H9 (cell line): ENCODE measurements at regions not wholly inside any gene's neighbourhood (a gene's known extent, or its start where the extent isn't known, plus 50 kb on each side); places are given as distances from the start of the nearest gene placed in this dataset.
"Not testable (repeated sequence)": the region's sequence is repeated elsewhere in the genome, so short reads cannot be mapped to it uniquely, and the experiment has no call there.

Experiments used
- DNase-seq: peaks from one replicate; pipeline ENCODE4 v3.0.0-alpha.2; 2017
- H2AFZ ChIP-seq: one replicate; pipeline ENCODE4 v1.6.1; 2013; ENCODE audit warnings: mild to moderate bottlenecking, low read length, control low read depth, moderate library complexity
- H2AK5ac ChIP-seq: 2 replicates; pipeline ENCODE4 v1.6.1; 2013; ENCODE audit warnings: low read length, control low read depth, mixed read lengths; ENCODE audit not compliant: insufficient read length
- H2BK120ac ChIP-seq: one replicate; pipeline ENCODE4 v1.6.1; 2013; ENCODE audit warnings: low read depth, mild to moderate bottlenecking, low read length, control low read depth, inconsistent platforms; ENCODE audit not compliant: poor library complexity, severe bottlenecking
- H2BK12ac ChIP-seq: 2 replicates; pipeline ENCODE4 v1.6.1; 2013; ENCODE audit warnings: low read length, control low read depth, mixed read lengths, low read depth; ENCODE audit not compliant: insufficient read length
- H2BK15ac ChIP-seq: 2 replicates; pipeline ENCODE4 v1.6.1; 2013; ENCODE audit warnings: low read depth, low read length, control low read depth
- H2BK20ac ChIP-seq: one replicate; pipeline ENCODE4 v1.6.1; 2013; ENCODE audit warnings: low read depth, mild to moderate bottlenecking, low read length, control low read depth, inconsistent platforms; ENCODE audit not compliant: poor library complexity, severe bottlenecking
- H2BK5ac ChIP-seq: 2 replicates; pipeline ENCODE4 v1.6.1; 2013; ENCODE audit warnings: low read length, control low read depth, mixed read lengths; ENCODE audit not compliant: insufficient read length
- H3K14ac ChIP-seq: 2 replicates; pipeline ENCODE4 v1.6.1; 2013; ENCODE audit warnings: low read length, control low read depth; ENCODE audit not compliant: insufficient read depth
- H3K18ac ChIP-seq: 2 replicates; pipeline ENCODE4 v1.6.1; 2013; ENCODE audit warnings: low read depth, mild to moderate bottlenecking, mixed read lengths, low read length, control low read depth; ENCODE audit not compliant: insufficient read length
- H3K23ac ChIP-seq: 2 replicates; pipeline ENCODE4 v1.6.1; 2013; ENCODE audit warnings: low read length, control low read depth, mixed read lengths, low read depth; ENCODE audit not compliant: insufficient read length
- H3K23me2 ChIP-seq: 2 replicates; pipeline ENCODE4 v1.6.1; 2013; ENCODE audit warnings: low read depth, mild to moderate bottlenecking, mixed read lengths, low read length, control low read depth; ENCODE audit not compliant: insufficient read length, poor library complexity, severe bottlenecking
- H3K27ac ChIP-seq: 2 replicates; pipeline ENCODE4 v1.5.1; 2013; ENCODE audit warnings: low read length, control low read depth, mixed read lengths, low read depth; ENCODE audit not compliant: insufficient read length
- H3K27me3 ChIP-seq: 2 replicates; pipeline ENCODE4 v1.6.1; 2013; ENCODE audit warnings: low read length, control low read depth, inconsistent platforms; ENCODE audit not compliant: insufficient read depth
- H3K4ac ChIP-seq: 2 replicates; pipeline ENCODE4 v1.6.1; 2013; ENCODE audit warnings: low read depth, mild to moderate bottlenecking, control low read depth, inconsistent platforms, low read length, moderate library complexity
- H3K4me1 ChIP-seq: 2 replicates; pipeline ENCODE4 v1.6.1; 2013; ENCODE audit warnings: low read length, control low read depth, inconsistent platforms; ENCODE audit not compliant: insufficient read depth
- H3K4me2 ChIP-seq: 2 replicates; pipeline ENCODE4 v1.6.1; 2013; ENCODE audit warnings: low read length, control low read depth, mixed read lengths; ENCODE audit not compliant: insufficient read length, insufficient read depth
- H3K56ac ChIP-seq: 2 replicates; pipeline ENCODE4 v1.6.1; 2013; ENCODE audit warnings: low read depth, mild to moderate bottlenecking, mixed read lengths, low read length, control low read depth; ENCODE audit not compliant: insufficient read length
- H3K79me1 ChIP-seq: 2 replicates; pipeline ENCODE4 v1.6.1; 2013; ENCODE audit warnings: low read depth, mild to moderate bottlenecking, moderate library complexity, low read length, control low read depth, inconsistent platforms; ENCODE audit not compliant: insufficient read depth, poor library complexity, severe bottlenecking
- H3K79me2 ChIP-seq: 2 replicates; pipeline ENCODE4 v1.6.1; 2013; ENCODE audit warnings: low read length, control low read depth, inconsistent platforms; ENCODE audit not compliant: insufficient read depth
- H3K9ac ChIP-seq: 2 replicates; pipeline ENCODE4 v1.6.1; 2013; ENCODE audit warnings: low read length, control low read depth, mixed read lengths; ENCODE audit not compliant: insufficient read length; ENCODE audit errors: extremely low read depth
- H3K9me3 ChIP-seq: one replicate; pipeline ENCODE4 v1.6.1; 2013; ENCODE audit warnings: low read depth, low read length, inconsistent platforms; ENCODE audit not compliant: control insufficient read depth
- H3T11ph ChIP-seq: one replicate; pipeline ENCODE4 v1.6.1; 2013; ENCODE audit warnings: mild to moderate bottlenecking, low read length, control low read depth, inconsistent platforms
- H4K20me1 ChIP-seq: one replicate; pipeline ENCODE4 v1.6.1; 2013; ENCODE audit not compliant: control insufficient read depth, insufficient read length, insufficient read depth
- H4K5ac ChIP-seq: 2 replicates; pipeline ENCODE4 v1.6.1; 2013; ENCODE audit warnings: low read depth, mild to moderate bottlenecking, mixed read lengths, low read length, control low read depth; ENCODE audit not compliant: insufficient read length
- H4K8ac ChIP-seq: replicated peaks from 2 replicates; pipeline ENCODE4 v1.6.1; 2013; ENCODE audit warnings: low read length, control low read depth, mixed read lengths, low read depth; ENCODE audit not compliant: insufficient read length
- H4K91ac ChIP-seq: 2 replicates; pipeline ENCODE4 v1.6.1; 2013; ENCODE audit warnings: low read depth, mild to moderate bottlenecking, moderate library complexity, mixed read lengths, low read length, control low read depth; ENCODE audit not compliant: insufficient read length
- H3K27ac Mint-ChIP-seq, 3 experiments: 2 replicates in 2 of 3; 3 replicates in 1 of 3; pipeline ENCODE4 v1.8.0; 2020 to 2021; ENCODE audit warnings: mixed read lengths in 3 of 3, mild to moderate bottlenecking in 1 of 3, moderate library complexity in 1 of 3
- H3K27me3 Mint-ChIP-seq: 2 replicates; pipeline ENCODE4 v1.8.0; 2021; ENCODE audit warnings: low read depth, mild to moderate bottlenecking, moderate library complexity, mixed read lengths
- H3K36me3 Mint-ChIP-seq, 3 experiments: 2 replicates in 2 of 3; 3 replicates in 1 of 3; pipeline ENCODE4 v1.8.0; 2020 to 2021; ENCODE audit warnings: low read depth in 3 of 3, mixed read lengths in 3 of 3; ENCODE audit not compliant: insufficient read depth in 1 of 3
- H3K4me1 Mint-ChIP-seq, 2 experiments: 2 replicates each; pipeline ENCODE4 v1.8.0; 2020; ENCODE audit warnings: mixed read lengths in 2 of 2
- H3K4me3 Mint-ChIP-seq, 2 experiments: 2 replicates in 1 of 2; 3 replicates in 1 of 2; pipeline ENCODE4 v1.8.0; 2020 to 2021; ENCODE audit warnings: mild to moderate bottlenecking in 2 of 2, mixed read lengths in 2 of 2, moderate library complexity in 1 of 2
- H3K9me3 Mint-ChIP-seq, 2 experiments: 2 replicates in 1 of 2; 3 replicates in 1 of 2; pipeline ENCODE4 v1.8.0; 2020; ENCODE audit warnings: mild to moderate bottlenecking in 2 of 2, mixed read lengths in 2 of 2, moderate library complexity in 1 of 2
- CTCF ChIP-seq: fragments of 200-600 bp; sonication (generic); conservative IDR thresholded peaks from 3 replicates; pipeline ENCODE4 v1.8.0; 2021; ENCODE audit warnings: antibody characterized with exemption, mild to moderate bottlenecking
- WGBS: extraction: QIAGEN DNeasy Blood & Tissue Kit; methylation state at CpG from one replicate; pipeline ENCODE4 v1.1.7; 2013; ENCODE audit warnings: missing lambda C conversion rate, low lambda C conversion rate, mixed read lengths; ENCODE audit not compliant: insufficient read length; ENCODE audit errors: extremely low coverage; 5-methylcytosine and 5-hydroxymethylcytosine counted together

DNA sequence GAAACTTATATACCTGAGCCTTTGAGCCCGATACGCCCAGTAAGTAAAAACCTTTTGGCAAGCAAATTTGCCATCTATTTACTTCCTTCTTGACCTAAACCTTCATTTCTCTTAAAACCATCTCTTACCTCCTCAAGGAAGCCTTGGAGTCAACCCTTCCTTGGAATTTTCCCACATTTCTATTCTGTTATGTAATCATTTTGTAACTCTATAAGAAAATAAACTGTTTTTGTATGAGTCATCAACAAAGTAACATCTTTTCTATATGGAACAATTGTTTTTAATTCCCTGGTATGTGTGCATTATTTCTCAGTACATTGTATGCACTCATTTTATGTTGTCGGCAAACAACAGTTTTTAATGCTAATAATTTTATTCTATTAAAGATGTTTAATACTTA lies 162.0 kb downstream of the TEX36 start:
- no peak overlapping the region for H3T11ph ChIP-seq
- no peak overlapping the region for H2BK20ac ChIP-seq
- no peak for DNase-seq
- no peak overlapping the region for H2BK15ac ChIP-seq
- H3K18ac ChIP-seq: no peak overlapping the region
- no peaks in the 10 kb centered on the region for H3K4me1 Mint-ChIP-seq
- no peaks in the 10 kb centered on the region for H3K27me3 ChIP-seq
- H4K5ac ChIP-seq: no peak overlapping the region
- H3K79me1 ChIP-seq: no peaks in the 10 kb centered on the region
- no peak overlapping the region for H2BK5ac ChIP-seq
- no peak overlapping the region for H3K14ac ChIP-seq
- H3K27ac Mint-ChIP-seq: no peak overlapping the region
- no peak overlapping the region for H4K91ac ChIP-seq
- no peak overlapping the region for H2BK12ac ChIP-seq
- H4K20me1 ChIP-seq: no peaks in the 10 kb centered on the region
- H2AFZ ChIP-seq: no peak overlapping the region
- H3K23me2 ChIP-seq: no peaks in the 10 kb centered on the region
- H3K27ac ChIP-seq: no peak overlapping the region
- no peak overlapping the region for H3K23ac ChIP-seq
- H4K8ac ChIP-seq: no peak overlapping the region
- H3K4me1 ChIP-seq: no peaks in the 10 kb centered on the region
- H3K36me3 Mint-ChIP-seq: peaks cover 2 to 34% (median 8%) of the 10 kb centered on the region in 3 experiments; a peak in 6 of 7 replicates
- no peak overlapping the region for H3K4me3 Mint-ChIP-seq
- H3K79me2 ChIP-seq: no peaks in the 10 kb centered on the region
- no peak overlapping the region for H3K9ac ChIP-seq
- H2BK120ac ChIP-seq: no peak overlapping the region
- peaks cover 4% of the 10 kb centered on the region; the same call in 1 of the 2 replicates for H3K27me3 Mint-ChIP-seq
- H3K4me2 ChIP-seq: no peak overlapping the region
- peaks cover 25 to 29% of the 10 kb centered on the region in 2 experiments for H3K9me3 Mint-ChIP-seq
- no peak overlapping the region for H3K56ac ChIP-seq
- no CpG with 5 or more reads among the region's 3 CpGs for WGBS
- H3K4ac ChIP-seq: no peak overlapping the region
- no peaks in the 10 kb centered on the region for H3K9me3 ChIP-seq
- no peak for TF ChIP-seq CTCF
- H2AK5ac ChIP-seq: no peak overlapping the region

- not testable (repeated sequence) for H2AK5ac ChIP-seq, H2BK5ac ChIP-seq, H3K56ac ChIP-seq, H3K4me3 Mint-ChIP-seq, H3K79me1 ChIP-seq, H4K8ac ChIP-seq, H3K9me3 ChIP-seq, H3K14ac ChIP-seq, H2BK12ac ChIP-seq, H3K27ac ChIP-seq, H4K5ac ChIP-seq, H3K4me2 ChIP-seq, H2AFZ ChIP-seq, H3K23ac ChIP-seq, H3K27me3 ChIP-seq, DNase-seq, H3T11ph ChIP-seq, H4K20me1 ChIP-seq, H3K4me1 ChIP-seq, H2BK20ac ChIP-seq, H3K79me2 ChIP-seq, H2BK15ac ChIP-seq, H3K27ac Mint-ChIP-seq, H3K9ac ChIP-seq, H3K23me2 ChIP-seq, H4K91ac ChIP-seq, H3K4ac ChIP-seq, H3K18ac ChIP-seq, H3K27me3 Mint-ChIP-seq, H2BK120ac ChIP-seq
- H3K36me3 Mint-ChIP-seq: peaks cover 2 to 34% (median 8%) of the 10 kb centered on the region in 3 experiments; a peak in 6 of 7 replicates
- H3K4me1 Mint-ChIP-seq: peaks cover 22 to 23% of the 10 kb centered on the region in 2 experiments
- peaks cover 25 to 29% of the 10 kb centered on the region in 2 experiments for H3K9me3 Mint-ChIP-seq
- WGBS: no CpG with 5 or more reads among the region's 27 CpGs
These were observed 164.6 kb downstream of the TEX36 start for GRCh38 chr10:125518397-125518796.
